Endodermal cell (in vitro differentiated cells): ENCODE measurements at regions not wholly inside any gene's neighbourhood (a gene's known extent, or its start where the extent isn't known, plus 50 kb on each side); places are given as distances from the start of the nearest gene placed in this dataset.

Experiments
- DNase-seq: peaks from one replicate; pipeline ENCODE4 v3.0.0-alpha.2; 2017
- H3K27ac ChIP-seq: 2 replicates; pipeline ENCODE4 v1.5.1; 2013; ENCODE audit warnings: mild to moderate bottlenecking, low read depth, low read length, moderate library complexity
- H3K27me3 ChIP-seq: 2 replicates; pipeline ENCODE4 v1.6.1; 2013; ENCODE audit warnings: mild to moderate bottlenecking, low read length, moderate library complexity; ENCODE audit not compliant: insufficient read depth, control insufficient read depth, poor library complexity, severe bottlenecking
- H3K36me3 ChIP-seq: 2 replicates; pipeline ENCODE4 v1.7.0; 2013; ENCODE audit warnings: mild to moderate bottlenecking, low read length, moderate library complexity; ENCODE audit not compliant: control insufficient read depth, insufficient read depth
- H3K4me1 ChIP-seq: one replicate; pipeline ENCODE4 v1.7.0; 2013; ENCODE audit warnings: low read length; ENCODE audit not compliant: control insufficient read depth, insufficient read depth
- H3K4me3 ChIP-seq: 2 replicates; pipeline ENCODE4 v1.5.1; 2013; ENCODE audit warnings: mild to moderate bottlenecking, low read length, moderate library complexity
- H3K9ac ChIP-seq: 2 replicates; pipeline ENCODE4 v1.6.1; 2013; ENCODE audit warnings: mild to moderate bottlenecking, low read length, moderate library complexity; ENCODE audit not compliant: poor library complexity, severe bottlenecking; ENCODE audit errors: extremely low read depth
- H3K9me3 ChIP-seq: 2 replicates; pipeline ENCODE4 v1.6.1; 2013; ENCODE audit warnings: mild to moderate bottlenecking, low read length, moderate library complexity; ENCODE audit not compliant: control insufficient read depth
- H3K27ac Mint-ChIP-seq: 2 replicates; pipeline ENCODE4 v1.8.0; 2020; ENCODE audit warnings: mixed read lengths
- H3K27me3 Mint-ChIP-seq: 2 replicates; pipeline ENCODE4 v1.8.0; 2021; ENCODE audit warnings: mild to moderate bottlenecking, mixed read lengths; ENCODE audit not compliant: insufficient read depth
- H3K36me3 Mint-ChIP-seq: 2 replicates; pipeline ENCODE4 v1.8.0; 2020; ENCODE audit warnings: low read depth, mixed read lengths
- H3K4me1 Mint-ChIP-seq: 2 replicates; pipeline ENCODE4 v1.8.0; 2020; ENCODE audit warnings: mixed read lengths
- H3K4me3 Mint-ChIP-seq: 2 replicates; pipeline ENCODE4 v1.8.0; 2020; ENCODE audit warnings: mild to moderate bottlenecking, moderate library complexity, mixed read lengths
- H3K9me3 Mint-ChIP-seq: 2 replicates; pipeline ENCODE4 v1.8.0; 2020; ENCODE audit warnings: mild to moderate bottlenecking, mixed read lengths
- WGBS, 2 experiments: methylation state at CpG; one replicate each; pipeline versions ENCODE4 v1.1.5 to v1.1.7; 2013; ENCODE audit warnings: missing lambda C conversion rate in 2 of 2, mixed read lengths in 1 of 2; ENCODE audit not compliant: insufficient coverage in 1 of 2, insufficient read length in 1 of 2; 5-methylcytosine and 5-hydroxymethylcytosine counted together
- TF ChIP-seq, protein P1 (sequence below): fragments of 200-600 bp; sonication (generic); conservative IDR thresholded peaks from 2 replicates; pipeline ENCODE4 v1.5.0; 2021; ENCODE audit warnings: antibody characterized with exemption, mild to moderate bottlenecking

DNA sequence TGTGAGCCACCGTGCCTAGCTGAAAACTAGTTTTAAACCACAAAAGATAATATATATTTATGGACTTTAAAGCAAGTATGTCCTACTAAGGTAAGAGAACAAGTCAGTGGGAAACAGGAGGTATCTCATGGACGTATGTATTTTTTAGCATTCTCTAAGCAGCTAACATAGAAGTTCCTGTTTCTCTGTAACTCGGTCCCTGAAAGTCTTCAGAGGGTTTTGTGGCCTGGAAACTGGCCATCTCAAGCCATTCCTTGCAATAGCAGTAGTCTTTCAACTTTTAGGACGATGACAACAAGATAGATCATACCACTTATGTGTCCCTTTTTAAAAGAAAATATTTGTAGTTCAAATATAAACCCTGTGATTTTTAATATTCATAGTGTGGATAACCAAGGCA is 95.6 kb upstream of the RALGAPA2 start:
- TF ChIP-seq, protein P1, sequence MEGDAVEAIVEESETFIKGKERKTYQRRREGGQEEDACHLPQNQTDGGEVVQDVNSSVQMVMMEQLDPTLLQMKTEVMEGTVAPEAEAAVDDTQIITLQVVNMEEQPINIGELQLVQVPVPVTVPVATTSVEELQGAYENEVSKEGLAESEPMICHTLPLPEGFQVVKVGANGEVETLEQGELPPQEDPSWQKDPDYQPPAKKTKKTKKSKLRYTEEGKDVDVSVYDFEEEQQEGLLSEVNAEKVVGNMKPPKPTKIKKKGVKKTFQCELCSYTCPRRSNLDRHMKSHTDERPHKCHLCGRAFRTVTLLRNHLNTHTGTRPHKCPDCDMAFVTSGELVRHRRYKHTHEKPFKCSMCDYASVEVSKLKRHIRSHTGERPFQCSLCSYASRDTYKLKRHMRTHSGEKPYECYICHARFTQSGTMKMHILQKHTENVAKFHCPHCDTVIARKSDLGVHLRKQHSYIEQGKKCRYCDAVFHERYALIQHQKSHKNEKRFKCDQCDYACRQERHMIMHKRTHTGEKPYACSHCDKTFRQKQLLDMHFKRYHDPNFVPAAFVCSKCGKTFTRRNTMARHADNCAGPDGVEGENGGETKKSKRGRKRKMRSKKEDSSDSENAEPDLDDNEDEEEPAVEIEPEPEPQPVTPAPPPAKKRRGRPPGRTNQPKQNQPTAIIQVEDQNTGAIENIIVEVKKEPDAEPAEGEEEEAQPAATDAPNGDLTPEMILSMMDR: no peak
- Histone ChIP-seq H3K4me3 (no peak overlapping the region), H3K9ac (no peak overlapping the region), H3K9me3 (no peaks in the 10 kb centered on the region), H3K4me1 (no peaks in the 10 kb centered on the region), H3K27ac (no peak overlapping the region), H3K27me3 (no peaks in the 10 kb centered on the region), H3K36me3 (no peaks in the 10 kb centered on the region)
- WGBS, 2 experiments: 79 to 87% methylated on average over 3 of the region's 4 CpGs
- Mint-ChIP-seq H3K9me3 (peaks cover 4% of the 10 kb centered on the region), H3K4me1 (peaks cover 9% of the 10 kb centered on the region), H3K36me3 (no peaks in the 10 kb centered on the region), H3K27me3 (no peaks in the 10 kb centered on the region), H3K27ac (no peak overlapping the region), H3K4me3 (no peak overlapping the region)
- DNase-seq: no peak

GRCh38 chr20:20806121-20807095 is 94.0 kb upstream of the RALGAPA2 start:
- no peaks in the 10 kb centered on the region for H3K27me3 Mint-ChIP-seq
- Histone ChIP-seq H3K4me1 (no peaks in the 10 kb centered on the region), H3K27me3 (no peaks in the 10 kb centered on the region), H3K9me3 (no peaks in the 10 kb centered on the region), H3K4me3 (no peak overlapping the region), H3K9ac (no peak overlapping the region), H3K36me3 (no peaks in the 10 kb centered on the region), H3K27ac (no peak overlapping the region)
- DNase-seq: peak; percentile 75
- H3K4me3 Mint-ChIP-seq: no peak overlapping the region
- TF ChIP-seq, protein P1: no peak
- peaks cover 9% of the 10 kb centered on the region for H3K4me1 Mint-ChIP-seq
- no peak overlapping the region for H3K27ac Mint-ChIP-seq
- WGBS, 2 experiments: 82 to 94% methylated on average over 8 to 12 of the region's 12 CpGs
- H3K36me3 Mint-ChIP-seq: no peaks in the 10 kb centered on the region
- H3K9me3 Mint-ChIP-seq: no peaks in the 10 kb centered on the region

DNA sequence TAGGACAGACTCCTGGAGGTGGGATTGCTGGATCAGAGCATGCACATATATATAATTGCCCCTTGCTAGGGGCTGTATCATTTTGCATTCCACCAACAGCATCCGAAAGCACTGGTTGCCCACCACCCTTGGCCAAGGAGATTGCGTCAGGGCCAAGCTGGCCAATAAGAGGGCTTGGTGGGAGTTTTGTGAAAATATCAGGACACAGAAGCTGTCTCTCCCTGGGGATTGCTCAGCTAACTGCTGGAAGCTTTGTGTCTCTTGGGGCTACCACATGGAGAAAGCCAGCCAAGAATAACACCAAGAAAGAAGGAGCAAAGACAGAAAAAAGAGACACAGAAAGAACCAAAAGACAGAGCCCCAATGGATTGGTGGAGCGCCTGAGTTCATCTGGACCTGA is 90.6 kb upstream of the RALGAPA2 start:
- 94 to 100% methylated on average over 1 to 3 of the region's 3 CpGs for WGBS, 2 experiments
- Histone ChIP-seq H3K4me1 (no peaks in the 10 kb centered on the region), H3K27ac (no peak overlapping the region), H3K9me3 (no peaks in the 10 kb centered on the region), H3K9ac (no peak overlapping the region), H3K27me3 (no peaks in the 10 kb centered on the region), H3K36me3 (no peaks in the 10 kb centered on the region), H3K4me3 (no peak overlapping the region)
- Mint-ChIP-seq H3K4me3 (no peak overlapping the region), H3K9me3 (no peaks in the 10 kb centered on the region), H3K27me3 (no peaks in the 10 kb centered on the region), H3K4me1 (peaks cover 9% of the 10 kb centered on the region), H3K27ac (no peak overlapping the region), H3K36me3 (no peaks in the 10 kb centered on the region)
- TF ChIP-seq, protein P1: no peak
- DNase-seq: no peak
